IPS DF 19.7 (cell line): ENCODE measurements at regions not wholly inside any gene's neighbourhood (a gene's known extent, or its start where the extent isn't known, plus 50 kb on each side); places are given as distances from the start of the nearest gene placed in this dataset.
"Not testable (repeated sequence)": the region's sequence is repeated elsewhere in the genome, so short reads cannot be mapped to it uniquely, and the experiment has no call there.

ENCODE experiments used
- DNase-seq: peaks from one replicate; pipeline ENCODE4 v3.0.0-alpha.2; 2013; ENCODE audit warnings: low read depth, low spot score

- no peak for DNase-seq
Observed at GRCh38 chr11:91067666-91068065, 844.8 kb upstream of the CHORDC1 start.

- no peak for DNase-seq
Observed at GRCh38 chr11:91066456-91067047, 843.7 kb upstream of the CHORDC1 start.

GRCh38 chr11:91063399-91063798, 840.5 kb upstream of the CHORDC1 start:
- not testable (repeated sequence) for DNase-seq

- no peak for DNase-seq
Observed at GRCh38 chr11:91047882-91048281, 825.0 kb upstream of the CHORDC1 start.

GRCh38 chr11:91046261-91046660, 823.4 kb upstream of the CHORDC1 start:
- no peak for DNase-seq

- DNase-seq = no peak
Observed at GRCh38 chr11:91041626-91042025, 818.8 kb upstream of the CHORDC1 start.

GRCh38 chr11:91023731-91024130, 800.9 kb upstream of the CHORDC1 start:
- no peak for DNase-seq

- DNase-seq = no peak
Observed at GRCh38 chr11:91011503-91011902, 788.7 kb upstream of the CHORDC1 start.

GRCh38 chr11:91005458-91005857, 782.6 kb upstream of the CHORDC1 start:
- no peak for DNase-seq

GRCh38 chr11:90997241-90997640, 774.4 kb upstream of the CHORDC1 start:
- DNase-seq = no peak

GRCh38 chr11:90972159-90972558, 749.3 kb upstream of the CHORDC1 start:
- not testable (repeated sequence) for DNase-seq

GRCh38 chr11:90947930-90948329, 725.1 kb upstream of the CHORDC1 start:
- DNase-seq = no peak

- no peak for DNase-seq
Observed at GRCh38 chr11:90930252-90930651, 707.4 kb upstream of the CHORDC1 start.

GRCh38 chr11:90919332-90919731, 696.5 kb upstream of the CHORDC1 start:
- DNase-seq = no peak

GRCh38 chr11:90916706-90917105, 693.9 kb upstream of the CHORDC1 start:
- DNase-seq = no peak

- DNase-seq = no peak
Observed at GRCh38 chr11:90913131-90913668, 690.4 kb upstream of the CHORDC1 start.

GRCh38 chr11:90912631-90913030, 689.8 kb upstream of the CHORDC1 start:
- DNase-seq = no peak

- DNase-seq = no peak
Observed at GRCh38 chr11:90911192-90911591, 688.3 kb upstream of the CHORDC1 start.

GRCh38 chr11:90908074-90908473, 685.2 kb upstream of the CHORDC1 start:
- no peak for DNase-seq

- DNase-seq = no peak
Observed at GRCh38 chr11:90895850-90896249, 673.0 kb upstream of the CHORDC1 start.

- DNase-seq = no peak
Observed at GRCh38 chr11:90890347-90890746, 667.5 kb upstream of the CHORDC1 start.

- DNase-seq = no peak
Observed at GRCh38 chr11:90884181-90884580, 661.3 kb upstream of the CHORDC1 start.

- no peak for DNase-seq
Observed at GRCh38 chr11:90874986-90875385, 652.1 kb upstream of the CHORDC1 start.

GRCh38 chr11:90874281-90874680, 651.4 kb upstream of the CHORDC1 start:
- DNase-seq = no peak
